PC-3 (cell line): ENCODE measurements at regions not wholly inside any gene's neighbourhood (a gene's known extent, or its start where the extent isn't known, plus 50 kb on each side); places are given as distances from the start of the nearest gene placed in this dataset.
A peak's percentile ranks its signal among the peaks of the same experiment; 100 is the strongest.

Experiments used
- ATAC-seq: fragments of 200-7000 bp; cut with Tn5 transposase; 2 replicates; pipeline ENCODE4 v1.9.1; 2020; ENCODE audit warnings: mild to moderate bottlenecking, moderate library complexity
- BruUV-seq: library from RNA; stranded (reverse); fragments of 400-500 nt; replicated peaks from 2 replicates; lab custom pipeline; 2021; lab: Mats Ljungman, UMichigan
- CTCF ChIA-PET: fragments of 300-600 bp; sonication (Branson Sonifier 250); formaldehyde crosslinking; loops from one replicate; lab custom pipeline; 2022; ENCODE audit warnings: antibody characterized with exemption; lab: Charles Lee
- POLR2A ChIA-PET: fragments of 300-600 bp; sonication (Branson Sonifier 250); formaldehyde crosslinking; loops from one replicate; lab custom pipeline; 2022; ENCODE audit warnings: antibody characterized with exemption; ENCODE audit not compliant: unreplicated experiment; lab: Charles Lee
- DNase-seq: peaks from one replicate; pipeline ENCODE4 v3.0.0-alpha.2; 2015
- H2AFZ ChIP-seq: fragments of 300-600 bp; sonication (generic); 2 replicates; pipeline ENCODE4 v1.6.0; 2016; ENCODE audit warnings: antibody characterized with exemption, low read length
- H3F3A ChIP-seq: fragments of 300-600 bp; sonication (generic); one replicate; pipeline ENCODE4 v1.6.0; 2017; ENCODE audit warnings: antibody characterized with exemption, low read length, control low read depth, mild to moderate bottlenecking; ENCODE audit not compliant: unreplicated experiment
- H3K27ac ChIP-seq: fragments of 300-600 bp; sonication (generic); 2 replicates; pipeline ENCODE4 v1.5.1; 2016; ENCODE audit warnings: mild to moderate bottlenecking, low read length
- H3K27me3 ChIP-seq: fragments of 300-600 bp; sonication (generic); 2 replicates; pipeline ENCODE4 v1.6.1; 2016; ENCODE audit warnings: low read length, mixed read lengths
- H3K36me3 ChIP-seq: fragments of 300-600 bp; sonication (generic); 2 replicates; pipeline ENCODE4 v1.6.1; 2016; ENCODE audit warnings: low read depth, mixed run types, low read length, mixed read lengths
- H3K4me1 ChIP-seq: fragments of 300-600 bp; sonication (generic); 2 replicates; pipeline ENCODE4 v1.5.1; 2016; ENCODE audit warnings: low read length; ENCODE audit not compliant: insufficient read depth
- H3K4me2 ChIP-seq: fragments of 300-600 bp; sonication (generic); 2 replicates; pipeline ENCODE4 v1.6.0; 2016; ENCODE audit warnings: low read length
- H3K4me3 ChIP-seq: fragments of 300-600 bp; sonication (generic); 2 replicates; pipeline ENCODE4 v1.5.1; 2016; ENCODE audit warnings: mild to moderate bottlenecking, low read length, mixed read lengths
- H3K79me2 ChIP-seq: fragments of 300-600 bp; sonication (generic); 2 replicates; pipeline ENCODE4 v1.6.1; 2017; ENCODE audit warnings: low read length, mixed read lengths
- H3K9ac ChIP-seq: fragments of 300-600 bp; sonication (generic); 2 replicates; pipeline ENCODE4 v1.6.0; 2016; ENCODE audit warnings: mild to moderate bottlenecking, low read length
- H3K9me2 ChIP-seq: fragments of 300-600 bp; sonication (generic); replicated peaks from 2 replicates; pipeline ENCODE4 v1.6.1; 2016; ENCODE audit warnings: mixed run types, low read length, mixed read lengths
- H3K9me3 ChIP-seq: fragments of 300-600 bp; sonication (generic); 2 replicates; pipeline ENCODE4 v1.6.1; 2016; ENCODE audit warnings: low read length, mixed read lengths
- H4K20me1 ChIP-seq: fragments of 300-600 bp; sonication (generic); 2 replicates; pipeline ENCODE4 v1.6.1; 2016; ENCODE audit warnings: low read length, mixed read lengths
- CTCF ChIP-seq: fragments of 300-600 bp; sonication (generic); conservative IDR thresholded peaks from 2 replicates; pipeline ENCODE4 v1.5.1; 2017; ENCODE audit warnings: antibody characterized with exemption, low read depth, mild to moderate bottlenecking, low read length
- EZH2 ChIP-seq: fragments of 300-600 bp; sonication (generic); IDR thresholded peaks from one replicate; pipeline ENCODE4 v1.6.1; 2017; ENCODE audit warnings: antibody characterized with exemption, mild to moderate bottlenecking, low read length; ENCODE audit not compliant: unreplicated experiment
- EZH2phosphoT487 ChIP-seq: fragments of 300-600 bp; sonication (generic); IDR thresholded peaks from 2 replicates; pipeline ENCODE4 v1.6.1; 2018; ENCODE audit warnings: mild to moderate bottlenecking, antibody characterized with exemption, low read length, borderline replicate concordance
- intact Hi-C: fragments of 100-400 bp; cut with micrococcal nuclease; formaldehyde crosslinking; loops from 2 replicates; pipeline ENCODE4 v1.9.0; 2023

DNA sequence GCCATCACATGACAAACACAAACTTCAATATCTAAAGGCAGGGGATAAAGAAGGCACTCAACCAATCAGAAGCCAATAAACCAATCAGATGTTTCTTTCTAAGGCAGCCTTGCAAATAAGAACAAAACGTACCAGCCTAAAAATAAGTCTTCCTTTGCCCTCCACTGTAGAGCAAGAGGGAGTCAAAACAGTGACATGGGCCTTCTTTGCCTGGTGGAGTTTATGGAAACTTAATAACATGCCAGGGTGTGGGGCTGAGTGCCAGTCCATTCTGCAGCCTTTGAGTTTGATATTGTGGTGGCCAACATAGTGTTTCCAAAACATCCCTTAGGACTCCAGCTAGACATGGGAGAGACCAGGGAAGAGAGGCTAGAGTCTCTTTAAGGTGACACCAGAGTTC is 126.1 kb upstream of the NECTIN1 start:
- no peaks in the 10 kb centered on the region for H3K9me2 ChIP-seq
- H3F3A ChIP-seq, result no peaks in the 10 kb centered on the region
- H2AFZ ChIP-seq, result peak overlapping the region; percentile 65
- intact Hi-C loops, result no loop called here
- H3K27me3 ChIP-seq, result peaks cover 60% of the 10 kb centered on the region
- no peaks in the 10 kb centered on the region for H3K36me3 ChIP-seq
- ChIA-PET CTCF (no interaction called here), POLR2A (no interaction called here)
- no peaks in the 10 kb centered on the region for H4K20me1 ChIP-seq
- ATAC-seq (no peak), DNase-seq (no peak)
- H3K9me3 ChIP-seq, result no peaks in the 10 kb centered on the region
- no peak overlapping the region for H3K27ac ChIP-seq
- no TSS peak for BruUV-seq
- no peaks in the 10 kb centered on the region for H3K4me1 ChIP-seq
- no peaks in the 10 kb centered on the region for H3K79me2 ChIP-seq
- TF ChIP-seq EZH2 (no peak), CTCF (no peak), EZH2phosphoT487 (no peak)
- no peak overlapping the region for H3K9ac ChIP-seq
- H3K4me3 ChIP-seq, result peak overlapping the region; percentile 61
- peak overlapping the region; percentile 80 for H3K4me2 ChIP-seq

DNA sequence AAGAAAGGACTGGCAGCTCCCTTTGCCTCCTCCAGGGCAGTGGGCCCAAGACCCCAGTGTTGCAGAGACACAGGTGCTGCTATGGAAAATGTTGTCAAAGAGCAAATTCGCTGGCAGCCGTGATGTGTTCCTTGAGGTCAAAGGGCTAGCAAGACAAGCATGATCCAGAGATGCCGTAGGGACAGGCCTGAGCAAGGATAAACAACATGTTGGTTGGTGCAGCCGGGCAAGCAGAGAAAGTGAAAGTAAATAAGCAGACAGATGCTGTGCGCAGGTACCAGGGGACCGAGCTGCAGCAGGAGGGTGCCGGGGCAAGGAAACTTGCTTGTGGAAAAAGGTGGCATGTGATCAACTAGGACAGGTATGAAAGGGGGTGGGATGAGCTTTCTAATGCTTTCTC is 125.5 kb upstream of the NECTIN1 start:
- POLR2A ChIA-PET, result no interaction called here
- no peaks in the 10 kb centered on the region for H3K4me1 ChIP-seq
- peak overlapping the region; percentile 65 for H2AFZ ChIP-seq
- H3K9ac ChIP-seq, result no peak overlapping the region
- peaks cover 55% of the 10 kb centered on the region for H3K27me3 ChIP-seq
- H3K9me3 ChIP-seq, result no peaks in the 10 kb centered on the region
- ATAC-seq (peak; percentile 65), DNase-seq (peak; percentile 9)
- CTCF ChIA-PET, result no interaction called here
- peak overlapping the region; percentile 61 for H3K4me3 ChIP-seq
- no peaks in the 10 kb centered on the region for H3F3A ChIP-seq
- no peaks in the 10 kb centered on the region for H4K20me1 ChIP-seq
- H3K9me2 ChIP-seq, result no peaks in the 10 kb centered on the region
- BruUV-seq, result no TSS peak
- peak overlapping the region; percentile 80 for H3K4me2 ChIP-seq
- intact Hi-C loops, result no loop called here
- TF ChIP-seq CTCF, result no peak
- TF ChIP-seq EZH2phosphoT487, result no peak
- no peak for TF ChIP-seq EZH2
- H3K79me2 ChIP-seq, result no peaks in the 10 kb centered on the region
- no peaks in the 10 kb centered on the region for H3K36me3 ChIP-seq
- no peak overlapping the region for H3K27ac ChIP-seq

- Histone ChIP-seq H2AFZ (0 out of 2 replicates have a peak overlapping the region, but pooled peaks have one; percentile 65), H3K4me1 (no peaks in the 10 kb centered on the region), H3K27me3 (peaks cover 54% of the 10 kb centered on the region), H3K9me2 (no peaks in the 10 kb centered on the region), H3K4me3 (no peak overlapping the region), H3K9ac (no peak overlapping the region), H3K9me3 (no peaks in the 10 kb centered on the region), H3K79me2 (no peaks in the 10 kb centered on the region), H4K20me1 (no peaks in the 10 kb centered on the region), H3K36me3 (no peaks in the 10 kb centered on the region), H3K4me2 (peak overlapping the region; percentile 80), H3F3A (no peaks in the 10 kb centered on the region), H3K27ac (no peak overlapping the region)
- no peak for ATAC-seq
- TF ChIP-seq EZH2phosphoT487 (no peak), CTCF (no peak), EZH2 (no peak)
- no TSS peak for BruUV-seq
- ChIA-PET POLR2A (no interaction called here), CTCF (no interaction called here)
- no peak for DNase-seq
- intact Hi-C loops, result no loop called here
These were observed 124.8 kb upstream of the NECTIN1 start for GRCh38 chr11:119853581-119854360.
